ENCODE measurements at regions not wholly inside any gene's neighbourhood (a gene's known extent, or its start where the extent isn't known, plus 50 kb on each side); places are given as distances from the start of the nearest gene placed in this dataset.

GRCh38 chr4:38600575-38600974 lies 63.4 kb upstream of the KLF3 start:
- no peak for TF ChIP-seq CTCF (conservative IDR thresholded peaks at IDR 0.05; ENCODE audit: low read length)
- DNase-seq (ENCODE audit: low read depth) = no peak
- H3K4me3 ChIP-seq (ENCODE audit: low read length) = no peak overlapping the region

DNA sequence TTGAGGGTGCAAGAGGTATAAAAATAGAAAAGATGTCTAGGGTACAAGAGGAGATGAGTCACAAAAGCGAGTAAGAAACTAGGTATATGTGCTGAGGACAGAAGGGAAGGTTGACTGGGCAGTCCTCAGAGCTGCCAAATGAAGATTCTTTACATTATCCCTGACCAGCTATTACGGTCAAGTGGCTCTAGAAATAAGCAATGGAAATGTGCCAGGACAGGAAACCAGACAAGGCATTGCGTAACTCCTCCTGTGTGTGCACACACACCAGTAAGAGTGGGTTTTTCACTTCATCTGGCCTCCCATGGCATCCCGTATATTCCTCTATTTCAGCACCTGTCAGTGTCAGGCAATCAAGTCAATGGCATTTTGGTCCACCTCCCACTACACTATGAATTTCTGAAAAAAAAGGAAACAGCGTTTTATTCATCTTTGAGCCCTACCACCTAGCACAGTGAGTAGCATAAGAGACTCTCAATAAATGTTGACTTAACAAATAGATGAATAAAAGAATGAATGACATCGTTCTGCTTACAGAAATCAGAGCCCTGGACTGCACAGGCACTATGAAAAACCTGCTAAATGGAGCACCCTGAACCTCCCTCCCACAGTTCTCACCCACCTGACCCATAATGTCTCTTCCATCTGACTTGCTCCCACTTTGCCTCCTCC lies 62.6 kb upstream of the KLF3 start:
- DNase-seq (ENCODE audit: low read depth) = peak; percentile 17
- H3K4me3 ChIP-seq (ENCODE audit: low read length) = no peak overlapping the region

GRCh38 chr4:38601916-38602291 lies 62.1 kb upstream of the KLF3 start:
- no peak for DNase-seq (ENCODE audit: low read depth)
- H3K4me3 ChIP-seq (ENCODE audit: low read length) = no peak overlapping the region
- TF ChIP-seq CTCF (conservative IDR thresholded peaks at IDR 0.05; ENCODE audit: low read length) = no peak

More for the DNA sequence above, 62.6 kb upstream of the KLF3 start:
- TF ChIP-seq CTCF (conservative IDR thresholded peaks at IDR 0.05; ENCODE audit: low read length) = no peak

- no peak for TF ChIP-seq CTCF (conservative IDR thresholded peaks at IDR 0.05; ENCODE audit: low read length)
- no peak for DNase-seq (ENCODE audit: low read depth)
- H3K4me3 ChIP-seq (ENCODE audit: low read length) = no peak overlapping the region
These were observed 60.3 kb upstream of the KLF3 start for GRCh38 chr4:38603652-38604051.

GRCh38 chr4:38605181-38605752 lies 58.7 kb upstream of the KLF3 start:
- DNase-seq (ENCODE audit: low read depth) = no peak
- TF ChIP-seq CTCF (conservative IDR thresholded peaks at IDR 0.05; ENCODE audit: low read length) = no peak
- no peak overlapping the region for H3K4me3 ChIP-seq (ENCODE audit: low read length)

DNA sequence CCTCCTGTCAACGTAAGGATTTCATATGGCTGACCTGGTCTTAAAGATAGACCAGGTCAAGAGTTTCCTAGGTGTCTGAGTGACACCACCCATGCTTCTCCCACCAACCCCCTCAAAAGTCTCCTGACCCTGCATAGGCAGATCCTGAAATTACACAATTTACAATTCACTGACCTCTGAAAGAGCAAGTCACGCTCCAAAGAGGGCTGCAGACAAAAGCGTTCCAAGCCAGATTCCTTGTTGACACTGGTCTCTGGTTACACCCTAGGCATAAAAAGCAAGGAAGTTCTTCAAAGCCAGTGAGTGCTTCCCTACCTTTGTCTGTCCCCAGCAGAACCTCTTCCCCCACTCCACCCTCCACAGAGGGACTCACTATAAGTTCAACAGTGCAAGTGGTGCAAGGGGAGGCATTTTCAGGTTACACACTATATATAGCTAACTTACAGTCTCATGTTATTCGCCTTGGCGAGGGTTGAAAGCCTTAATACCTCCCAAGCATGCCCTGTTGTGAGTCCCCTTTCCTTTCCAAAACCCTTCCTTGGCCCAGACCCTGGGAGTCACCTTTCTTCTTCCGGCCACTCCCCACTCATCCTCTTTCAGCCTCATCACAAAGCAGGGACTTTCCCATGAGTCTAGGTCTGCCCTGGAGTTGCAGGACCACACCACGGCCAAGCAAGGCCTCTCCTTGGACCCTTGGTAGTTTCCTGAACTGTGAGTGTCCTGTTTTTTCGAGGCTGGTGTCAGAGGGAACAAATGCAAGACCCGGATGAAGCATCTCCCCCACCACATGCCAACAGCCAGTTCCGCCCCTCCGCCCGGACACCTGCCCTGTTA lies 58.0 kb upstream of the KLF3 start:
- no peak for DNase-seq (ENCODE audit: low read depth)
- no peak overlapping the region for H3K4me3 ChIP-seq (ENCODE audit: low read length)
- no peak for TF ChIP-seq CTCF (conservative IDR thresholded peaks at IDR 0.05; ENCODE audit: low read length)

- TF ChIP-seq CTCF (conservative IDR thresholded peaks at IDR 0.05; ENCODE audit: low read length) = no peak
- no peak for DNase-seq (ENCODE audit: low read depth)
- H3K4me3 ChIP-seq (ENCODE audit: low read length) = no peak overlapping the region
These were observed 57.5 kb upstream of the KLF3 start for GRCh38 chr4:38606587-38606905.

All from AG10803 (cell line).